Lower leg skin (tissue), 3 donors: ENCODE measurements at regions not wholly inside any gene's neighbourhood (a gene's known extent, or its start where the extent isn't known, plus 50 kb on each side); places are given as distances from the start of the nearest gene placed in this dataset.

Experiments
- CTCF ChIP-seq, 3 donors: fragments of 450-650 bp; IDR thresholded peaks; one replicate each; pipeline ENCODE4 v1.5.1; 2016; ENCODE audit warnings: antibody characterized with exemption in 3 of 3, mild to moderate bottlenecking in 3 of 3, moderate library complexity in 2 of 3
- POLR2A ChIP-seq, 2 donors: fragments of 450-650 bp; IDR thresholded peaks; one replicate each; pipeline ENCODE4 v1.6.1; 2016 to 2017; ENCODE audit warnings: antibody characterized with exemption in 2 of 2, mild to moderate bottlenecking in 1 of 2, moderate library complexity in 1 of 2

GRCh38 chr10:10094691-10095090 lies 923.0 kb upstream of the CELF2 start:
- TF ChIP-seq CTCF (IDR thresholded peaks at IDR 0.05), result no peak
- no peak for TF ChIP-seq POLR2A (IDR thresholded peaks at IDR 0.05)
